ENCODE measurements at regions not wholly inside any gene's neighbourhood (a gene's known extent, or its start where the extent isn't known, plus 50 kb on each side); places are given as distances from the start of the nearest gene placed in this dataset.

- TF ChIP-seq EZH2 (IDR thresholded peaks at IDR 0.05; ENCODE audit: low read length, unreplicated experiment) = no peak
- no peak for TF ChIP-seq CTCF (conservative IDR thresholded peaks at IDR 0.05; ENCODE audit: low read depth, low read length)
- TF ChIP-seq EZH2phosphoT487 (IDR thresholded peaks at IDR 0.05; ENCODE audit: borderline replicate concordance, low read length) = no peak
These were observed 173.1 kb upstream of the RAB6C start for GRCh38 chr2:129806317-129806716.
